CD14-positive monocyte (primary cell): ENCODE measurements at regions not wholly inside any gene's neighbourhood (a gene's known extent, or its start where the extent isn't known, plus 50 kb on each side); places are given as distances from the start of the nearest gene placed in this dataset.

Source experiments
- DNase-seq, 3 donors: peaks; one replicate each; pipeline ENCODE4 v3.0.0-alpha.2; 2011 to 2022
- H2AFZ ChIP-seq: 2 replicates; pipeline ENCODE4 v1.6.0; 2012; ENCODE audit warnings: mild to moderate bottlenecking, low read depth, low read length, inconsistent platforms; ENCODE audit not compliant: insufficient read depth, poor library complexity, severe bottlenecking
- H3K27ac ChIP-seq, 2 donors: 1 replicate in 1 of 2; 2 replicates in 1 of 2; pipeline ENCODE4 v1.5.1; 2012 to 2013; ENCODE audit warnings: low read length in 2 of 2, control low read depth in 1 of 2, inconsistent platforms in 1 of 2, low read depth in 1 of 2, mild to moderate bottlenecking in 1 of 2
- H3K27me3 ChIP-seq, 2 donors: one replicate each; pipeline versions ENCODE4 v1.6.0 to v1.6.1; 2011 to 2013; ENCODE audit warnings: low read length in 2 of 2; ENCODE audit not compliant: control insufficient read depth in 2 of 2, insufficient read depth in 2 of 2
- H3K36me3 ChIP-seq, 2 donors: replicated peaks in 1 of 2; 1 replicate in 1 of 2; 2 replicates in 1 of 2; pipeline versions ENCODE4 v1.5.1 to v1.6.1; 2012 to 2013; ENCODE audit warnings: low read length in 2 of 2, control low read depth in 1 of 2, inconsistent platforms in 1 of 2, mild to moderate bottlenecking in 1 of 2; ENCODE audit not compliant: insufficient read depth in 2 of 2, control insufficient read depth in 1 of 2
- H3K4me1 ChIP-seq, 2 donors: 1 replicate in 1 of 2; 2 replicates in 1 of 2; pipeline versions ENCODE4 v1.5.1 to v1.6.1; 2012 to 2013; ENCODE audit warnings: low read length in 2 of 2, control low read depth in 1 of 2, inconsistent platforms in 1 of 2, mild to moderate bottlenecking in 1 of 2, moderate library complexity in 1 of 2; ENCODE audit not compliant: insufficient read depth in 2 of 2, control insufficient read depth in 1 of 2
- H3K4me2 ChIP-seq: replicated peaks from 2 replicates; pipeline ENCODE3; 2012; ENCODE audit warnings: low read length, moderate library complexity, mild to moderate bottlenecking; ENCODE audit not compliant: poor library complexity, severe bottlenecking; ENCODE audit errors: extremely low read depth
- H3K4me3 ChIP-seq, 3 experiments: fragments of 200-600 bp in 1 of 3; sonication (generic) in 1 of 3; replicated peaks in 1 of 3; 1 replicate in 2 of 3; 2 replicates in 1 of 3; pipeline ENCODE4 v1.5.1; 2011 to 2013; ENCODE audit warnings: low read length in 3 of 3, mild to moderate bottlenecking in 3 of 3, control low read depth in 2 of 3, low read depth in 2 of 3, inconsistent platforms in 1 of 3, moderate library complexity in 1 of 3
- H3K79me2 ChIP-seq: 2 replicates; pipeline ENCODE4 v1.6.0; 2012; ENCODE audit warnings: mild to moderate bottlenecking, control low read depth, inconsistent platforms, low read length, moderate library complexity; ENCODE audit not compliant: insufficient read depth
- H3K9ac ChIP-seq: 2 replicates; pipeline ENCODE4 v1.6.0; 2017; ENCODE audit warnings: low read length, mild to moderate bottlenecking; ENCODE audit not compliant: insufficient read depth, poor library complexity, severe bottlenecking
- H3K9me3 ChIP-seq, 2 donors: replicated peaks in 1 of 2; 1 replicate in 1 of 2; 2 replicates in 1 of 2; pipeline versions ENCODE4 v1.5.1 to v1.6.1; 2012 to 2013; ENCODE audit warnings: low read length in 2 of 2, control low read depth in 1 of 2; ENCODE audit not compliant: control insufficient read depth in 1 of 2, insufficient read depth in 1 of 2
- H4K20me1 ChIP-seq: 2 replicates; pipeline ENCODE4 v1.6.0; 2012; ENCODE audit warnings: mild to moderate bottlenecking, low read length, control low read depth, moderate library complexity; ENCODE audit not compliant: insufficient read depth
- H3K27ac Mint-ChIP-seq, 7 donors: one replicate each; pipeline ENCODE4 v1.8.0; 2020; ENCODE audit warnings: mild to moderate bottlenecking in 7 of 7, mixed read lengths in 7 of 7, moderate library complexity in 6 of 7, inconsistent platforms in 2 of 7
- H3K27me3 Mint-ChIP-seq, 3 donors: one replicate each; pipeline ENCODE4 v1.8.0; 2021 to 2022; ENCODE audit warnings: low read depth in 3 of 3, mild to moderate bottlenecking in 3 of 3, mixed read lengths in 3 of 3, moderate library complexity in 3 of 3, inconsistent platforms in 1 of 3
- H3K36me3 Mint-ChIP-seq, 2 donors: one replicate each; pipeline ENCODE4 v1.8.0; 2020; ENCODE audit warnings: mixed read lengths in 2 of 2, inconsistent platforms in 1 of 2, mild to moderate bottlenecking in 1 of 2
- H3K4me1 Mint-ChIP-seq: one replicate; pipeline ENCODE4 v1.8.0; 2020; ENCODE audit warnings: mild to moderate bottlenecking, mixed read lengths
- H3K4me3 Mint-ChIP-seq, 2 donors: one replicate each; pipeline ENCODE4 v1.8.0; 2020; ENCODE audit warnings: mild to moderate bottlenecking in 2 of 2, mixed read lengths in 2 of 2, moderate library complexity in 1 of 2
- H3K9me3 Mint-ChIP-seq, 7 donors: one replicate each; pipeline ENCODE4 v1.8.0; 2020 to 2022; ENCODE audit warnings: mixed read lengths in 7 of 7, mild to moderate bottlenecking in 6 of 7, moderate library complexity in 6 of 7, inconsistent platforms in 2 of 7
- CTCF ChIP-seq: fragments of 200-600 bp; IDR thresholded peaks from one replicate; pipeline ENCODE4 v1.8.0; 2022; ENCODE audit warnings: antibody characterized with exemption, mild to moderate bottlenecking
- WGBS: methylation state at CpG from one replicate; pipeline ENCODE4 v1.1.5; 2013; ENCODE audit warnings: missing lambda C conversion rate; ENCODE audit not compliant: insufficient coverage; 5-methylcytosine and 5-hydroxymethylcytosine counted together
- intact Hi-C, 2 donors: fragments of 100-400 bp; cut with micrococcal nuclease; formaldehyde crosslinking; loops; one replicate each; pipeline versions ENCODE4 v1.15.0 to v1.15.1; 2023

DNA sequence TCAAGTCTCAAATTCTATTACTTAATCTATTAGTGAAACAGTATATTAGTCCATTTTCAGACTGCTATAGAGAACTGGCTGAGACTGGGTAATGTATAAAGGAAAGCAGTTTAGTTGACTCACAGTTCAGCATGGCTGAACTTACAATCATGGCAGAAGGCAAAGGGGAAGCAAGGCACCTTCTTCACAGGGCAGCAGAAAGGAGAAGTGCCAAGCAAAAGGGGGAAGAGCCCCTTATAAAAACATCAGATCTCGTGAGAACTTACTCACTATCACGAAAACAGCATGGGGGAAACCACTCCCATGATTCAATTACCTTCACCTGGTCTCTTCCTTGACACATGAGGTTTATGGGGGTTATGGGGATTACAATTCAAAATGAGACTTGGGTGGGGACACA is 67.9 kb upstream of the CHSY3 start:
- no peak overlapping the region for H3K27ac Mint-ChIP-seq
- no peak for DNase-seq
- no peak overlapping the region for H2AFZ ChIP-seq
- WGBS = no CpG with 5 or more reads among the region's 2 CpGs
- no peaks in the 10 kb centered on the region for H3K36me3 ChIP-seq
- no peak overlapping the region for H3K4me3 ChIP-seq
- intact Hi-C loops = no loop called here
- H3K9me3 ChIP-seq = no peaks in the 10 kb centered on the region
- no peak overlapping the region for H3K27ac ChIP-seq
- no peak for TF ChIP-seq CTCF
- no peak overlapping the region for H3K9ac ChIP-seq
- no peaks in the 10 kb centered on the region for H3K36me3 Mint-ChIP-seq
- H3K4me3 Mint-ChIP-seq = no peak overlapping the region
- no peaks in the 10 kb centered on the region for H3K79me2 ChIP-seq
- H3K4me1 Mint-ChIP-seq = no peaks in the 10 kb centered on the region
- H3K9me3 Mint-ChIP-seq = peaks cover 0 to 5% (median 0%) of the 10 kb centered on the region in 7 donors
- no peaks in the 10 kb centered on the region for H3K4me1 ChIP-seq
- H4K20me1 ChIP-seq = no peaks in the 10 kb centered on the region
- no peak overlapping the region for H3K4me2 ChIP-seq
- no peaks in the 10 kb centered on the region for H3K27me3 ChIP-seq
- no peaks in the 10 kb centered on the region for H3K27me3 Mint-ChIP-seq

DNA sequence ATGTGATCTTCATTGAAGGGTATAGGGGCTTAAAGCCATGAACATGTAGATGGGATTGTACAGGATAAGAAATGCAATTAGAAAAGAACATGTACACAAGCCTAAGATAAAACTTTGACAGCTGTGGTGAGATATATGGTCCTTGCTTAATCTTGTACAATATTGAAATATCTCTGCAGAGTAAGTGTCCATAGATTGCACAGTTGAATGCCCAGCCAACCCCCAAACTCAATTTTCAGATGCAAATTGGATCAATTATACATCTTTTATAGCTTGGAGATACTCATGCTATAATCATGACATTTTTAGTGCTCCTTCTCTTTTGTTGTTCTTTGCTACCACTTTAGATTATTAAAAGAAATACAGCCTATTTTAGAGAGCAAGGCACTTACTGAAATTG is 59.5 kb upstream of the CHSY3 start:
- H3K4me3 Mint-ChIP-seq = no peak overlapping the region
- Histone ChIP-seq H3K4me1 (no peaks in the 10 kb centered on the region), H3K4me3 (no peak overlapping the region), H3K79me2 (no peaks in the 10 kb centered on the region), H3K9ac (no peak overlapping the region), H3K9me3 (no peaks in the 10 kb centered on the region), H3K4me2 (no peak overlapping the region), H2AFZ (no peak overlapping the region), H3K27ac (no peak overlapping the region), H3K36me3 (no peaks in the 10 kb centered on the region), H3K27me3 (no peaks in the 10 kb centered on the region), H4K20me1 (no peaks in the 10 kb centered on the region)
- no peaks in the 10 kb centered on the region for H3K4me1 Mint-ChIP-seq
- H3K27ac Mint-ChIP-seq = no peak overlapping the region
- TF ChIP-seq CTCF = no peak
- intact Hi-C loops = no loop called here
- no peak for DNase-seq
- no peaks in the 10 kb centered on the region for H3K36me3 Mint-ChIP-seq
- peaks cover 0 to 3% (median 0%) of the 10 kb centered on the region in 3 donors for H3K27me3 Mint-ChIP-seq
- H3K9me3 Mint-ChIP-seq = no peaks in the 10 kb centered on the region
